Immature natural killer cell (primary cell): ENCODE measurements at regions not wholly inside any gene's neighbourhood (a gene's known extent, or its start where the extent isn't known, plus 50 kb on each side); places are given as distances from the start of the nearest gene placed in this dataset.
A peak's percentile ranks its signal among the peaks of the same experiment; 100 is the strongest.

Source experiments
- DNase-seq, 3 donors: peaks; one replicate each; pipeline ENCODE4 v3.0.0; 2022; ENCODE audit warnings: mixed read lengths in 1 of 3
- H3K27ac Mint-ChIP-seq, 6 donors: one replicate each; pipeline ENCODE4 v1.8.0; 2020; ENCODE audit warnings: mixed read lengths in 6 of 6, mild to moderate bottlenecking in 5 of 6, inconsistent platforms in 4 of 6, moderate library complexity in 3 of 6
- H3K27me3 Mint-ChIP-seq, 3 donors: one replicate each; pipeline ENCODE4 v1.8.0; 2020 to 2021; ENCODE audit warnings: low read depth in 3 of 3, mild to moderate bottlenecking in 3 of 3, mixed read lengths in 3 of 3, moderate library complexity in 3 of 3, inconsistent platforms in 1 of 3
- H3K36me3 Mint-ChIP-seq, 3 donors: one replicate each; pipeline ENCODE4 v1.8.0; 2020; ENCODE audit warnings: mixed read lengths in 3 of 3, inconsistent platforms in 2 of 3, mild to moderate bottlenecking in 2 of 3
- H3K4me1 Mint-ChIP-seq, 2 donors: one replicate each; pipeline ENCODE4 v1.8.0; 2020; ENCODE audit warnings: inconsistent platforms in 2 of 2, mild to moderate bottlenecking in 2 of 2, mixed read lengths in 2 of 2, moderate library complexity in 1 of 2
- H3K4me3 Mint-ChIP-seq, 5 donors: one replicate each; pipeline ENCODE4 v1.8.0; 2020; ENCODE audit warnings: mild to moderate bottlenecking in 5 of 5, mixed read lengths in 5 of 5, inconsistent platforms in 3 of 5, moderate library complexity in 3 of 5
- H3K9me3 Mint-ChIP-seq, 6 donors: one replicate each; pipeline ENCODE4 v1.8.0; 2020; ENCODE audit warnings: mild to moderate bottlenecking in 6 of 6, mixed read lengths in 6 of 6, inconsistent platforms in 4 of 6, moderate library complexity in 3 of 6

GRCh38 chr4:27716693-27717430, 856.2 kb downstream of the STIM2 start:
- Mint-ChIP-seq H3K9me3 (peaks cover 2 to 37% (median 15%) of the 10 kb centered on the region in 6 donors), H3K4me1 (no peaks in the 10 kb centered on the region), H3K36me3 (no peaks in the 10 kb centered on the region), H3K4me3 (no peak overlapping the region), H3K27me3 (peaks cover 0 to 1% (median 0%) of the 10 kb centered on the region in 3 donors), H3K27ac (no peak overlapping the region)
- no peak for DNase-seq

GRCh38 chr4:27717431-27717755, 856.8 kb downstream of the STIM2 start:
- Mint-ChIP-seq H3K36me3 (no peaks in the 10 kb centered on the region), H3K4me1 (no peaks in the 10 kb centered on the region), H3K27ac (no peak overlapping the region), H3K27me3 (peaks cover 0 to 1% (median 1%) of the 10 kb centered on the region in 3 donors), H3K4me3 (no peak overlapping the region), H3K9me3 (peaks cover 2 to 36% (median 15%) of the 10 kb centered on the region in 6 donors)
- no peak for DNase-seq

- Mint-ChIP-seq H3K27me3 (peaks cover 0 to 1% (median 0%) of the 10 kb centered on the region in 3 donors), H3K27ac (no peak overlapping the region), H3K4me1 (no peaks in the 10 kb centered on the region), H3K9me3 (peaks cover 0 to 37% (median 10%) of the 10 kb centered on the region in 6 donors), H3K36me3 (no peaks in the 10 kb centered on the region), H3K4me3 (no peak overlapping the region)
- DNase-seq: no peak
These were observed 859.5 kb downstream of the STIM2 start for GRCh38 chr4:27720010-27720766.

- H3K9me3 Mint-ChIP-seq: peaks cover 0 to 36% (median 9%) of the 10 kb centered on the region in 6 donors
- H3K36me3 Mint-ChIP-seq: no peaks in the 10 kb centered on the region
- H3K4me1 Mint-ChIP-seq: no peaks in the 10 kb centered on the region
- peaks cover 0 to 1% (median 0%) of the 10 kb centered on the region in 3 donors for H3K27me3 Mint-ChIP-seq
- no peak overlapping the region for H3K27ac Mint-ChIP-seq
- DNase-seq: peak in 1 of 3 donors; percentile 1
- H3K4me3 Mint-ChIP-seq: peak overlapping the region in 1 of 5 donors; percentile 21
These were observed 860.6 kb downstream of the STIM2 start for GRCh38 chr4:27721193-27721592.

- H3K4me1 Mint-ChIP-seq: no peaks in the 10 kb centered on the region
- no peak overlapping the region for H3K4me3 Mint-ChIP-seq
- no peak for DNase-seq
- no peaks in the 10 kb centered on the region for H3K27me3 Mint-ChIP-seq
- peak overlapping the region in 1 of 6 donors; percentile 10 for H3K27ac Mint-ChIP-seq
- H3K9me3 Mint-ChIP-seq: peaks cover 0 to 20% (median 5%) of the 10 kb centered on the region in 6 donors
- H3K36me3 Mint-ChIP-seq: no peaks in the 10 kb centered on the region
These were observed 868.3 kb downstream of the STIM2 start for GRCh38 chr4:27728892-27729291.

- no peaks in the 10 kb centered on the region for H3K27me3 Mint-ChIP-seq
- H3K4me1 Mint-ChIP-seq: no peaks in the 10 kb centered on the region
- no peaks in the 10 kb centered on the region for H3K36me3 Mint-ChIP-seq
- no peak for DNase-seq
- H3K4me3 Mint-ChIP-seq: no peak overlapping the region
- peaks cover 0 to 13% (median 6%) of the 10 kb centered on the region in 6 donors for H3K9me3 Mint-ChIP-seq
- no peak overlapping the region for H3K27ac Mint-ChIP-seq
These were observed 882.2 kb downstream of the STIM2 start for GRCh38 chr4:27742816-27743215.

DNA sequence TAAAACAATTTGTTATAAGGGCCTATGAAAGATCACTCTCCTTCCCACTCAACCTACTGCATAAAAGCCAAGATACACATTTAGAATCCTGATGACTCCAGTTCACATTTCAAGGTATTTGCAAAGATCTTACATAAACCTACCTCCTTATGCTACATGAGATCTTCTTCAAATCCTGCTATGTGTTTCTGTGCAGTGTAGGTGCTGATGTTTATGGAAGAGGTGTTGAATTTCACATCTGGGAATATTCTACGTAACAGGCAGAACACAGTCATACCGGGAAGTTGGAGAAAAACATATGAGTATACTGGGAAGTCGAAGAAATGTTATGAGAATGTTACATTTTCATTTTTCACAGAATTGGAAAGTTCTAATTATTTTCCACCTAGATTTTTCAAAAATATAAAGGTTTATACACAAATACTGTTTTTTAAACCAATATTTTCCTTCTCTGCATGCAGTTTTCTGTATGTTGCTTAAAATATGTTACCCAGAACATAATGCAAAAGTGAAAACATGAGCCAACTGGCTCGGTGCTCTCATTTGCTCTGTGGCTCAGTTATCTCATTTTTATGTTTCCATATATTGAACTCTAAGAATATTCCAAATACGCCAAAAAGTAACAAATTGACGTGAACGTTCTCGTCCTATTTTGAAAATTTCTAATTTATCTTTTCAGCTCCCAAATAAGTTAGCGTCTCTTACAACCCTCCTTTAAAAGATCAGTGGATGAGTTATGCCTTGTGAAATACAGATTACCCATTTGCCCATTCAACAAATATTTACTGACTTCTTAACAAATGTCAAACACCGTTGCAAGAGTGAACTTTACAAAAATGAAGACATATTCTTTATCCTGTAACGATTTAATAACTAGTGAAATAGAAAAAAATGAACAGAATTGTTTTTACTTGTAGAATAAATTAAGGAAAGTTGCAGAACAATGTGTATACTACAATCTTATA, 899.3 kb downstream of the STIM2 start:
- no peaks in the 10 kb centered on the region for H3K36me3 Mint-ChIP-seq
- no peak overlapping the region for H3K4me3 Mint-ChIP-seq
- H3K9me3 Mint-ChIP-seq: peaks cover 5 to 51% (median 12%) of the 10 kb centered on the region in 6 donors
- H3K27ac Mint-ChIP-seq: no peak overlapping the region
- no peak for DNase-seq
- no peaks in the 10 kb centered on the region for H3K4me1 Mint-ChIP-seq
- H3K27me3 Mint-ChIP-seq: no peaks in the 10 kb centered on the region

- Mint-ChIP-seq H3K4me1 (no peaks in the 10 kb centered on the region), H3K27ac (no peak overlapping the region), H3K27me3 (no peaks in the 10 kb centered on the region), H3K9me3 (peaks cover 7 to 40% (median 9%) of the 10 kb centered on the region in 6 donors), H3K4me3 (no peak overlapping the region), H3K36me3 (no peaks in the 10 kb centered on the region)
- no peak for DNase-seq
These were observed 903.3 kb downstream of the STIM2 start for GRCh38 chr4:27763830-27764525.

DNA sequence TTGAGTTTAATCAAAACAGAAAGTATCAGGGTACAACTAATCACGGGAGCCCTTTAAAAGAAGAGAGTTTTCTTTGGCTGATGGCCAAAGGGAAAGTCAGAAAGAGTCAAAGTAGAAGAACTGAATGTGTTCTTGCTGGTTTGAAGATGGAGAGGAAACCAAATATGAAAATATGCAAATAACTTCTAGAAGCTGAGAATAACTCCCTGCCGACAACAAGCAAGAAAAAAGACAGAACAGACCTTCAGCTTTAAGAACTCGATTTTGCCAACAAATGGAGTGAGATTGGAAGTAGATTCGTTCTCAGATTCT, 903.8 kb downstream of the STIM2 start:
- Mint-ChIP-seq H3K27me3 (no peaks in the 10 kb centered on the region), H3K4me3 (no peak overlapping the region), H3K36me3 (no peaks in the 10 kb centered on the region), H3K4me1 (no peaks in the 10 kb centered on the region), H3K9me3 (peaks cover 6 to 37% (median 9%) of the 10 kb centered on the region in 6 donors), H3K27ac (no peak overlapping the region)
- DNase-seq: no peak

DNA sequence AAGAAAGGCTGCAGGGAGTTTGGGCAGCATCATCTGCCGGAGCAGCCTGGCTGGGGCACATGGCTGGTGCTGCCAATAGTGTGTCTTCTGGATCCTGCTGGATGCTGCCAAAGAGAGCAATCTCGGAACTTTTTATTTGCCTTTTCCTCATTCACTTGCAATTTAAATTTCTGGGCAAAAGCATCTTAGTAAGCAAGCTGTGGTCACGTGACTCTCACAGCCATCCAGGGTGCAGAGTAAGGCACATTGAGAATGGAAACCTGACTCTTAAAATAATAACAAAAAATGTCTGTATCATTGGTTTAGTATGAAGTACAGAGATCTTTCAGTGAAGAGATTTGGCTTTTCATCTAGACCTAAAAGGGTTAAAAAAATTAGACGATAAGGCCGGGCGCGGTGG, 910.3 kb downstream of the STIM2 start:
- Mint-ChIP-seq H3K4me1 (no peaks in the 10 kb centered on the region), H3K27ac (no peak overlapping the region), H3K9me3 (peaks cover 6 to 27% (median 7%) of the 10 kb centered on the region in 6 donors), H3K4me3 (no peak overlapping the region), H3K27me3 (no peaks in the 10 kb centered on the region), H3K36me3 (no peaks in the 10 kb centered on the region)
- no peak for DNase-seq

DNA sequence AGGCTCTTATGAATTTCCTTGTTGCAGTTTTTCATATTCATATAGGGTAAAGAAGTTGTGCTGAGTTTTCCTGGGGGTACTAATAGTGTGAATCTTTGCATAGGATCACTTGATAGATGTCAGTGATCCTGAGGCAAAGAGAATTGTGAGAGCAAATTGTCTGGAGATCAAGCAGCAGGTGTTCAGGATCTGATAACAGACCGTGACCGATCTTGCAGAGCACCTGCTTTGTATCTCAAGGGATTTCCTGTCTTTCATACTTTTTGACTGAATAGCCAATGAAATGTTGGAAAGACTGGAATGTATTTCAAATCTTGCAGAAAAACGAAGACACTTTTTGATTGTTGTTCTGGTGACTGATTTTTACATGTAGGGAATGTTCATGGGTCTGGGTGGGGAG, 914.5 kb downstream of the STIM2 start:
- H3K4me3 Mint-ChIP-seq: no peak overlapping the region
- H3K36me3 Mint-ChIP-seq: no peaks in the 10 kb centered on the region
- no peak overlapping the region for H3K27ac Mint-ChIP-seq
- no peak for DNase-seq
- H3K9me3 Mint-ChIP-seq: peaks cover 6 to 27% (median 12%) of the 10 kb centered on the region in 6 donors
- H3K4me1 Mint-ChIP-seq: no peaks in the 10 kb centered on the region
- peaks cover 0 to 3% (median 0%) of the 10 kb centered on the region in 3 donors for H3K27me3 Mint-ChIP-seq

DNA sequence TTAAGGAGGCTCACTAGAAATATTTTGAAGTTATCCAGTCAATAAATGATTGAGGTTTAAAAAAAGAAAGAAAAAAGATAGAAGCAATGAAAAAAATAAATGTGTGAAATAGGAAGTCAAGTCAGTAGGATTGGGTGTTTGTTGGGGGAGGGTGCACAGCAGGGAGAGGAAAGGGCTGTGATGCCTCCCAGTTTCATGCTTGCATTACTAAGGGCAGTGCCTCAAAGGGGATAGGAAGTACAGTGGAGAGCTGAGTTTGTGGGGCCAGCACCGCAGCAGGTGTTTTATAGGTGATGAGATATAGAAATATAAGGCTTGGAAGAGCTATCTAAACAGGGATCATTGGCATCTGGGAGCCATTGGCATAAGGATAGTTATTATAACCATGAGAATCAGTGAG, 919.2 kb downstream of the STIM2 start:
- H3K27me3 Mint-ChIP-seq: peaks cover 0 to 3% (median 0%) of the 10 kb centered on the region in 3 donors

DNA sequence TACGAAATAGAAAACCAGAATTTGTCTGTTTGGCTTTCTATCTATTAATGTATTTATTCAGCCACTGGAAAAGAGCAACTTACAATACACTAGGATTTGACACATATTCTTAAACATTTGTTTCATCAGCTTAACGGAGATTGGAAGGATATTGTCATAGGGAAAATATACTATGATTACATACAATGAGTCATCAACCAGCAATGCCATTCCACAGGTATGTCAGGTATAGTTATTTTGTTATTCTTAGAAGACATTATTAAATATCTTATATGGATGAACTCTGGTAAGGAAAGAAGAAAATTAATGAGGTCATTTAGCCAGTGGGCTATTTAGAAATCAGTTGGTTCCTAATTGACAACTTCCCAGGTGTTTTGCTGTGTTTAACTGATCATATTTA, 926.6 kb downstream of the STIM2 start:
- no peaks in the 10 kb centered on the region for H3K36me3 Mint-ChIP-seq
- no peaks in the 10 kb centered on the region for H3K27me3 Mint-ChIP-seq
- DNase-seq: no peak
- H3K9me3 Mint-ChIP-seq: peaks cover 0 to 26% (median 8%) of the 10 kb centered on the region in 6 donors
- H3K27ac Mint-ChIP-seq: no peak overlapping the region
- H3K4me3 Mint-ChIP-seq: no peak overlapping the region
- H3K4me1 Mint-ChIP-seq: no peaks in the 10 kb centered on the region

More for the DNA sequence above, 919.2 kb downstream of the STIM2 start:
- DNase-seq: no peak
- Mint-ChIP-seq H3K36me3 (no peaks in the 10 kb centered on the region), H3K4me1 (no peaks in the 10 kb centered on the region), H3K4me3 (no peak overlapping the region), H3K27ac (no peak overlapping the region), H3K9me3 (peaks cover 8 to 28% (median 12%) of the 10 kb centered on the region in 6 donors)
